K562 (cell line): ENCODE measurements at regions not wholly inside any gene's neighbourhood (a gene's known extent, or its start where the extent isn't known, plus 50 kb on each side); places are given as distances from the start of the nearest gene placed in this dataset.

Experiments
- ATF6 ChIP-seq: sonication (generic); formaldehyde crosslinking; IDR thresholded peaks from 2 replicates; pipeline ENCODE4 v1.4.0; 2020; ENCODE audit warnings: mild to moderate bottlenecking, missing genetic modification reagents
- CAMTA2 ChIP-seq: fragments of 250-450 bp; sonication (Bioruptor Pico); conservative IDR thresholded peaks from 2 replicates; pipeline ENCODE4 v1.5.1; 2022
- EP300 ChIP-seq: IDR thresholded peaks from 2 replicates; pipeline ENCODE4 v1.6.1; 2012; ENCODE audit warnings: low read length, improper control_type of control experiment
- ESRRA ChIP-seq: fragments of 450-650 bp; IDR thresholded peaks from 2 replicates; pipeline ENCODE4 v1.6.1; 2014; ENCODE audit warnings: low read depth, mild to moderate bottlenecking, moderate library complexity, borderline replicate concordance
- FOXJ3 ChIP-seq: sonication (generic); formaldehyde crosslinking; IDR thresholded peaks from 2 replicates; pipeline ENCODE4 v1.4.0; 2020; ENCODE audit warnings: mild to moderate bottlenecking, missing genetic modification reagents
- HINFP ChIP-seq: fragments of 450-650 bp; conservative IDR thresholded peaks from 2 replicates; pipeline ENCODE4 v1.6.1; 2016; ENCODE audit warnings: missing genetic modification characterization, low read depth, mild to moderate bottlenecking, control low read depth, missing compliant biosample characterization
- ID3 ChIP-seq, 2 experiments: fragments of 250-450 bp in 1 of 2; fragments of 450-650 bp in 1 of 2; sonication (Bioruptor Pico) in 1 of 2; IDR thresholded peaks; 2 replicates each; pipeline versions ENCODE4 v1.6.1 to v1.8.0; 2016 to 2021; ENCODE audit warnings: mild to moderate bottlenecking in 2 of 2, moderate library complexity in 2 of 2, missing compliant biosample characterization in 1 of 2, missing genetic modification characterization in 1 of 2
- MAFK ChIP-seq: IDR thresholded peaks from 2 replicates; pipeline ENCODE4 v1.6.1; 2011; ENCODE audit warnings: low read length, improper control_type of control experiment
- MCM7 ChIP-seq, 2 experiments: fragments of 450-650 bp; IDR thresholded peaks; 2 replicates each; pipeline ENCODE4 v1.6.1; 2016 to 2018
- MEF2D ChIP-seq: conservative IDR thresholded peaks from 2 replicates; pipeline ENCODE4 v1.6.1; 2016; ENCODE audit warnings: low read depth, missing genetic modification characterization, missing compliant biosample characterization
- NFYB ChIP-seq: IDR thresholded peaks from 2 replicates; pipeline ENCODE4 v1.6.1; 2011; ENCODE audit warnings: mild to moderate bottlenecking, moderate library complexity; ENCODE audit not compliant: insufficient read length; ENCODE audit errors: extremely low read depth
- NONO ChIP-seq, 2 experiments: fragments of 200-400 bp in 1 of 2; fragments of 450-650 bp in 1 of 2; formaldehyde crosslinking in 1 of 2; IDR thresholded peaks; 2 replicates each; pipeline ENCODE4 v1.6.1; 2017; ENCODE audit warnings: low read depth in 2 of 2, mild to moderate bottlenecking in 2 of 2, moderate library complexity in 2 of 2, low read length in 1 of 2
- POLR2A ChIP-seq: fragments of 450-650 bp; conservative IDR thresholded peaks from 2 replicates; pipeline ENCODE4 v1.6.1; 2016
- SLC30A9 ChIP-seq: fragments of 250-450 bp; sonication (Bioruptor Pico); IDR thresholded peaks from 2 replicates; pipeline ENCODE4 v1.8.0; 2022; ENCODE audit warnings: mild to moderate bottlenecking, moderate library complexity
- SNAPC5 ChIP-seq: fragments of 250-450 bp; sonication (Bioruptor Pico); IDR thresholded peaks from 2 replicates; pipeline ENCODE4 v1.8.0; 2021; ENCODE audit warnings: moderate library complexity, mild to moderate bottlenecking, inconsistent platforms
- SNRNP70 ChIP-seq: fragments of 200-400 bp; formaldehyde crosslinking; optimal IDR thresholded peaks from 2 replicates; pipeline ENCODE3; 2017; ENCODE audit warnings: low read depth, low read length
- SOX6 ChIP-seq: fragments of 450-650 bp; IDR thresholded peaks from 2 replicates; pipeline ENCODE4 v1.6.1; 2014; ENCODE audit warnings: mild to moderate bottlenecking
- TAF7 ChIP-seq: fragments of 450-650 bp; IDR thresholded peaks from 2 replicates; pipeline ENCODE4 v1.6.1; 2016; ENCODE audit warnings: missing genetic modification characterization, missing compliant biosample characterization
- ZBTB2 ChIP-seq: fragments of 450-650 bp; IDR thresholded peaks from 2 replicates; pipeline ENCODE4 v1.6.1; 2016; ENCODE audit warnings: antibody characterized with exemption
- ZKSCAN1 ChIP-seq: fragments of 150-350 bp; IDR thresholded peaks from 2 replicates; pipeline ENCODE4 v1.6.1; 2016; ENCODE audit warnings: low read depth, low read length
- ZKSCAN8 ChIP-seq: fragments of 200-800 bp; sonication (Bioruptor generic); IDR thresholded peaks from 2 replicates; pipeline ENCODE4 v1.6.1; 2016; ENCODE audit warnings: missing genetic modification characterization, missing compliant biosample characterization
- ZNF217 ChIP-seq: sonication (generic); formaldehyde crosslinking; IDR thresholded peaks from 2 replicates; pipeline ENCODE4 v1.8.0; 2022; ENCODE audit warnings: mild to moderate bottlenecking, missing genetic modification reagents
- ZNF274 ChIP-seq: IDR thresholded peaks from 2 replicates; pipeline ENCODE4 v1.6.1; 2011; ENCODE audit warnings: low read depth, mild to moderate bottlenecking, low read length, moderate library complexity, borderline replicate concordance
- ZNF699 ChIP-seq: fragments of 250-450 bp; sonication (Bioruptor Pico); IDR thresholded peaks from 2 replicates; pipeline ENCODE4 v1.8.0; 2021; ENCODE audit warnings: mild to moderate bottlenecking, moderate library complexity; ENCODE audit not compliant: insufficient replicate concordance

GRCh38 chr5:81852291-81853029 is 101.6 kb upstream of the SSBP2 start (continued):
- TF ChIP-seq ATF6 (CRISPR knock-in tag) (no peak), ZKSCAN8 (CRISPR knock-in tag) (0 out of 2 replicates have a peak, but pooled peaks have one; percentile 39), FOXJ3 (CRISPR knock-in tag) (no peak), MAFK (no peak), HINFP (tag) (no peak), SNRNP70 (no peak), MCM7 (IDR thresholded peaks at IDR 0.05) (no peak), ZNF274 (no peak), POLR2A (0 out of 2 replicates have a peak, but pooled peaks have one; percentile 23), SOX6 (no peak), ESRRA (peak; percentile 65; the same call in 1 of the 2 replicates), ID3 (CRISPR knock-in tag; IDR thresholded peaks at IDR 0.05) (no peak), ID3 (tag; IDR thresholded peaks at IDR 0.05) (no peak), NFYB (no peak), ZKSCAN1 (no peak), NONO (IDR thresholded peaks at IDR 0.05; ENCODE audit: low read depth in 2 of 2, low read length in 1 of 2) (no peak), SLC30A9 (no peak), ZNF217 (CRISPR knock-in tag) (no peak), ZNF699 (no peak), ZBTB2 (no peak), SNAPC5 (no peak), TAF7 (tag) (no peak), MEF2D (tag) (no peak), EP300 (peak; percentile 6; the same call in 1 of the 2 replicates), CAMTA2 (no peak)
